ENCODE measurements at regions not wholly inside any gene's neighbourhood (a gene's known extent, or its start where the extent isn't known, plus 50 kb on each side); places are given as distances from the start of the nearest gene placed in this dataset.

DNA sequence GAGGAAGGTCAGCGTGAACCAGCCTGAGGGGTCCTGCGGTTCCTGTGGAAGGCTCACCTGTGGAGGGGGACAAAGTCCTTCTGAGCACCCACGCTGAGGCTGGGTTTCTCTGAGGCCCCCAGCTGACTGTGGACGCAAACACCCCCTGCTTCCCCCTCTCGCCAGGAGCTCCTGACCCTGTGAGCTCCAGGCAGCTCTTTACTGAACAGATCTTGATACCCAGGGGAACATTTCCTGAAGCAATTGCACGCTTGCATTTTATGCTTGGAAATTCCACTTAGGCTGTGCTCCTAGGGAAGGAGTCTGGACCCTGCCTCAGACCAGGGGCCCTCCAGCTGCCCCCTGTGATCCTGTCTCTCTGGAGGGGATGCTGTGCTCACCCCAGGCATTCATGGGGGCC is 454.2 kb upstream of the B3GAT1 start:
- Histone ChIP-seq H3K18ac (ENCODE audit: insufficient read length, low read depth, low read length) (no peak overlapping the region), H3K79me2 (ENCODE audit: insufficient read depth, low read length) (no peaks in the 10 kb centered on the region), H2BK120ac (ENCODE audit: low read depth, low read length, poor library complexity, severe bottlenecking) (no peak overlapping the region), H2BK12ac (ENCODE audit: insufficient read length, low read depth, low read length) (no peak overlapping the region), H2AFZ (ENCODE audit: low read length) (no peak overlapping the region), H2BK5ac (ENCODE audit: insufficient read length, low read length) (no peak overlapping the region), H3K23ac (ENCODE audit: insufficient read length, low read depth, low read length) (no peak overlapping the region), H3K4me1 (ENCODE audit: insufficient read depth, low read length) (no peaks in the 10 kb centered on the region), H3K79me1 (ENCODE audit: insufficient read depth, low read depth, low read length, poor library complexity, severe bottlenecking) (no peaks in the 10 kb centered on the region), H3T11ph (ENCODE audit: low read length) (no peak overlapping the region), H3K4ac (ENCODE audit: low read depth, low read length) (no peak overlapping the region), H4K91ac (ENCODE audit: insufficient read length, low read depth, low read length) (no peak overlapping the region), H4K5ac (ENCODE audit: insufficient read length, low read depth, low read length) (no peak overlapping the region), H4K20me1 (ENCODE audit: control insufficient read depth, insufficient read depth, insufficient read length) (no peaks in the 10 kb centered on the region), H3K27ac (ENCODE audit: insufficient read length, low read depth, low read length) (no peak overlapping the region), H3K23me2 (ENCODE audit: insufficient read length, low read depth, low read length, poor library complexity, severe bottlenecking) (no peaks in the 10 kb centered on the region), H4K8ac (replicated peaks; ENCODE audit: insufficient read length, low read depth, low read length) (no peak overlapping the region), H2BK15ac (ENCODE audit: low read depth, low read length) (no peak overlapping the region), H3K14ac (ENCODE audit: insufficient read depth, low read length) (no peak overlapping the region), H3K4me2 (ENCODE audit: insufficient read depth, insufficient read length, low read length) (no peak overlapping the region), H3K56ac (ENCODE audit: insufficient read length, low read depth, low read length) (no peak overlapping the region), H3K9ac (ENCODE audit: extremely low read depth, insufficient read length, low read length) (no peak overlapping the region), H2BK20ac (ENCODE audit: low read depth, low read length, poor library complexity, severe bottlenecking) (no peak overlapping the region), H3K9me3 (ENCODE audit: control insufficient read depth, low read depth, low read length) (no peaks in the 10 kb centered on the region), H3K27me3 (ENCODE audit: insufficient read depth, low read length) (no peaks in the 10 kb centered on the region), H2AK5ac (ENCODE audit: insufficient read length, low read length) (no peak overlapping the region)
- Mint-ChIP-seq H3K4me3 (no peak overlapping the region), H3K9me3 (peaks cover 0 to 2% of the 10 kb centered on the region in 2 experiments; a peak in 4 of 5 replicates), H3K4me1 (peaks cover 11 to 16% of the 10 kb centered on the region in 2 experiments), H3K27me3 (ENCODE audit: low read depth) (peaks cover 8% of the 10 kb centered on the region), H3K27ac (no peak overlapping the region), H3K36me3 (ENCODE audit: insufficient read depth in 1 of 3, low read depth in 3 of 3) (no peaks in the 10 kb centered on the region)
- WGBS (ENCODE audit: extremely low coverage, insufficient read length, low lambda C conversion rate) = no CpG with 5 or more reads among the region's 6 CpGs
- DNase-seq = no peak
- TF ChIP-seq, protein P1, sequence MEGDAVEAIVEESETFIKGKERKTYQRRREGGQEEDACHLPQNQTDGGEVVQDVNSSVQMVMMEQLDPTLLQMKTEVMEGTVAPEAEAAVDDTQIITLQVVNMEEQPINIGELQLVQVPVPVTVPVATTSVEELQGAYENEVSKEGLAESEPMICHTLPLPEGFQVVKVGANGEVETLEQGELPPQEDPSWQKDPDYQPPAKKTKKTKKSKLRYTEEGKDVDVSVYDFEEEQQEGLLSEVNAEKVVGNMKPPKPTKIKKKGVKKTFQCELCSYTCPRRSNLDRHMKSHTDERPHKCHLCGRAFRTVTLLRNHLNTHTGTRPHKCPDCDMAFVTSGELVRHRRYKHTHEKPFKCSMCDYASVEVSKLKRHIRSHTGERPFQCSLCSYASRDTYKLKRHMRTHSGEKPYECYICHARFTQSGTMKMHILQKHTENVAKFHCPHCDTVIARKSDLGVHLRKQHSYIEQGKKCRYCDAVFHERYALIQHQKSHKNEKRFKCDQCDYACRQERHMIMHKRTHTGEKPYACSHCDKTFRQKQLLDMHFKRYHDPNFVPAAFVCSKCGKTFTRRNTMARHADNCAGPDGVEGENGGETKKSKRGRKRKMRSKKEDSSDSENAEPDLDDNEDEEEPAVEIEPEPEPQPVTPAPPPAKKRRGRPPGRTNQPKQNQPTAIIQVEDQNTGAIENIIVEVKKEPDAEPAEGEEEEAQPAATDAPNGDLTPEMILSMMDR (conservative IDR thresholded peaks at IDR 0.05) = no peak
